ENCODE measurements at regions not wholly inside any gene's neighbourhood (a gene's known extent, or its start where the extent isn't known, plus 50 kb on each side); places are given as distances from the start of the nearest gene placed in this dataset.

DNA sequence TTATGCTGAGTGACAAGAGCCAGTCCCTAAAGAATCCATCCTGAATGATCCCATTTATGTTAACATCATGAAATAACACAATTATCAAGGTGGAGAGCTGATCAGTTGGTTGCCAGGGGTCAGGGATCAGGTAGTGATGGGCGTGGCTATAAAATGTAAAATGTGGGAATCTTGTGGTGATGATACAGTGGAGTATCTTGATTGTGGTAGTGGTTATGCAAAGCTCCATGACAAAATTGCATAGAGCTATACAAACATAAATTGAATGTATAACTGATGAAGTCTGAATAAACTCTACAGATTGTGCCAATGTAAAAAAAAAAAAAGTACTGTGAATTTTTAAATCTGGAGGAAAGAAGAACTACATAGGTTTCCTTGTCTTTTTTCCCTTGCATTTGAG, 104.6 kb upstream of the SPATA31C2 start:
- TF ChIP-seq TAF1 (IDR thresholded peaks at IDR 0.05; ENCODE audit: borderline replicate concordance, low read depth, low read length) (no peak), POLR2A (IDR thresholded peaks at IDR 0.05; ENCODE audit: low read depth, low read length) (no peak), POLR2AphosphoS5 (IDR thresholded peaks at IDR 0.05; ENCODE audit: low read depth, low read length) (no peak)
- DNase-seq (ENCODE audit: insufficient read length) (no peak), FAIRE-seq (no peak)

DNA sequence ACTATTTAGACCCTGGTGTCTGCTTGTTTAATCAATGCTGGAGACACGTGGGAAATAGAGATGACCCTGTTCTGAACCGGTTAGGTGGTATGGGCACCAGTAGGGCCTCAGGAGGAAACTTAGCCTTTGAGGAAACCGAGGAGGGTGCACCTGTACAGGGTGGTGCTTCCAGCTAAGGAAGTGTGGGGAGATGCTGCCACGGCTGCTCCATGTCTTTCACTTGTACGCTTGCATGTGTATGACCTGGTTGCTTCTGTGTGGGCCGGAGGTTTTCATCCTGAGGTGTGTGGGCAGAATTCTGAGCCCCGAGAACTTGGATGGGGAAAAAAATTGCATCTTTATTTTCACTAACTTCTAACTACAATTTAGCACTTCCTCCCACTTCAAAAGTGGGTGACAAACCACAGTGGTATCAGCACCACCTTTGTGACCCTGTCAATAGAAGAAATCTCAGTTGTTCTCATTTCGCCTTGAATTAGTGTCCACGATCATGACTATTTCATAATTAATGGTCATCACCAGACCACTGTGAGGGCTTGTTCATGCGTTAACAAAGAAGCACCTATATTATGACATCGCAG, 99.8 kb upstream of the SPATA31C2 start:
- no peak for DNase-seq (ENCODE audit: insufficient read length)

DNA sequence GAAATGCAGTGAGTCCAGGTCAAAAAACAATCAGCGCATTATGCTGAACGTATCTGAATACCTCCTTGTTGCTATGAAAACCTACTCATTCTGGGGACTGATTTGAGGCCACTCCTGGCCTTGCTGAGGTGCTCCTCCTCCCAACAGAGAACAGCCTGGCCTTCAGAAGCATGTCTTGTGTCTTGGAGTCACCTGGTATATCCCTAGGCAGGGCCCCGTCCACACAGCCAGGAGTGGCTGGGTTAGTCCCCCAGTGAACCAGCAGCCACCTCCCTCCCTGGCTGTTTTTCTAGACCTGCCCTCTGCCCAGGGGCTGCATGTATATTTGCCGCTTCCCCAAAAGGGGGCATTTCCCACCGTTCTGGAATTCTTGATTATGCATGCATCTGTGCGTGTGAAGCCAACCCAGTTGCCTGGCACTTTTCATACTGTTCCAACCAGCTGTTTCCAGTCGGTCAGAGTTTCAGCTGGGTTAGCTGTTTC, 99.2 kb upstream of the SPATA31C2 start:
- TF ChIP-seq POLR2A (IDR thresholded peaks at IDR 0.05; ENCODE audit: low read depth, low read length): no peak
- no peak for TF ChIP-seq TAF1 (IDR thresholded peaks at IDR 0.05; ENCODE audit: borderline replicate concordance, low read depth, low read length)
- TF ChIP-seq POLR2AphosphoS5 (IDR thresholded peaks at IDR 0.05; ENCODE audit: low read depth, low read length): no peak
- FAIRE-seq (no peak), DNase-seq (ENCODE audit: insufficient read length) (no peak)

More for the DNA sequence above, 99.8 kb upstream of the SPATA31C2 start:
- no peak for TF ChIP-seq POLR2AphosphoS5 (IDR thresholded peaks at IDR 0.05; ENCODE audit: low read depth, low read length)
- TF ChIP-seq POLR2A (IDR thresholded peaks at IDR 0.05; ENCODE audit: low read depth, low read length): no peak
- TF ChIP-seq TAF1 (IDR thresholded peaks at IDR 0.05; ENCODE audit: borderline replicate concordance, low read depth, low read length): no peak
- FAIRE-seq: no peak

DNA sequence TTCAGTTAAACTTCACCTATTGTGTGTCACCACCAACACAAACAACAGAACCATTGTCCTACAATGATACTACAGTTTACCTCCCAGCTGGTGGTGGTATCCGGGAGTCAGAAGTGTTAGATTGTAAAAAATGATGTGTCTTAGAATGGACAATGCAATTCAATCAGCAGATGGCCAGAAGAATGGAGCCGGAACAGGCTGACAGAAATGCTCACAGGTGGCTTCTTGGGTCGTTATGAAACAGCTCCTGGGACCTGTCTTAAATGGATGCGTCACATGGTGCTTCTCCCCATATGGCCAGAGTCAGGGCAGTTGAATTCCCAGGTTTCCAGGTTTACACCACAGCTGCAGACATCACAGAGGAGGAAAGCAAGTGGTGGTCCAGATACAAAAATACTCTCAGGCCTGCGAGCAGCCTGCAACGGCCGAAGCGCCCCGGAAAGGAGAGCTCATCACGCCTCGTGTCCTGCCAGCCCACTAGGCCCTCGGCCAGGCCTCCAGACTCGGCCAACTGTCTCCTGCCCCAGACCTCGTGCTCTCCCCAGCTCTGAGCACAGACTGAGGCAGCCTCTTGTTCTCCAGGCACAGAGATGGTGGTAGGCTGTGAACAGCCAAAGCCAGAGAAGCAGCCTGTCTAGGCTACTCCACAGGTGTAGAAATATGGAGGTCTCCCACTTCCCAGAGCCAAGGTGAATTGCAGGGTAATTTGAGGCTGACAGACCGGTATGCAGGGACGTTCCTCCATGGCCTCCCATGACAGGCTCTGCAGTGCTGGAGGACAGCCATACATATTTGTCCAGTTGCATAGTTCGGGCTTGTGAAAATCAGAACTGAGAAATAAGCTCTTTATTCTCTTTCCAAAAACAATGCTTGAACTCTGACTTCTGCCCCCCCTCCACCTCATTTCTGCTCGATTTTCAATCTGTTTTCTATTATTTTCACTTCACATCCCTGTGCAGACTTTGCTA, 98.5 kb upstream of the SPATA31C2 start:
- no peak for FAIRE-seq
- TF ChIP-seq TAF1 (IDR thresholded peaks at IDR 0.05; ENCODE audit: borderline replicate concordance, low read depth, low read length): no peak
- no peak for TF ChIP-seq POLR2AphosphoS5 (IDR thresholded peaks at IDR 0.05; ENCODE audit: low read depth, low read length)
- TF ChIP-seq POLR2A (IDR thresholded peaks at IDR 0.05; ENCODE audit: low read depth, low read length): no peak
- DNase-seq (ENCODE audit: insufficient read length): no peak

DNA sequence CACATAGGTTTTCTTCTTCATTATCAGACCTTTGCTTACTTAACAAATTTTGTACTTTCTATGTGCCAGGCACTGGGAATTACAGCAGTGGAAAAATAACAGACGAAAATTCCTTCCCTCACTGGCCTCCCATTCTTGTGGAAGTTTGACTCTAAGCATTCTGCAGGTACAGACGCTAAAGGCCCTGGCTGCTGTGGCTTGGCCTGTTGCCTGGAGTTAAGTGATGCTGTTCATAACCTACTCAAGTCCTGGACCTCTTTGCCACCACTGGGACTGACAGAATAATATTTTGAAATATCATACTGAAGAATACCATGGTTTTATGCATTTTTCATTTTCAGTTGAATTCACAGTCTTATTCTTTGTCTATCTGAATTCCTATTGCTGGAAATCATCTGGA, 97.3 kb upstream of the SPATA31C2 start:
- TF ChIP-seq POLR2AphosphoS5 (IDR thresholded peaks at IDR 0.05; ENCODE audit: low read depth, low read length) (no peak), POLR2A (IDR thresholded peaks at IDR 0.05; ENCODE audit: low read depth, low read length) (no peak), TAF1 (IDR thresholded peaks at IDR 0.05; ENCODE audit: borderline replicate concordance, low read depth, low read length) (no peak)
- FAIRE-seq (no peak), DNase-seq (ENCODE audit: insufficient read length) (no peak)

DNA sequence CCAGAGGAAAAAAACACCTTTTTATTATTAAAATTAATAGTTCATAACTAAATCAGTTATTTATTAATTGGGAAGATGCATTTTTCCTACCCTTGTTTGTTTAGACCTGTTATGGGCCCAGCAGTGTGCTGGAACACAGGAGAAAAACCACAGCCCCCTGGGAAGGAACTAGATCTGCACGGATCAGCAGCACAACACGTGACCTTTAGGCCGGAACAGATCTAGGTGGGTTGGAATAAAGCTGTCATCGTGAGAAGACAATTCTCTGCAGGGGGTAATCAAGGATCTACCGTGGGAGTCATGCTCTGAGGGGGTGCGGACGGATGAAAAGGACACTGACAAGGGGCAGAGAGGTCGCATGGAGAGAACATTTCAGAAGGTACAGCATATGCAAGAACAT, 95.8 kb upstream of the SPATA31C2 start:
- no peak for DNase-seq (ENCODE audit: insufficient read length)
- FAIRE-seq: no peak
- TF ChIP-seq POLR2AphosphoS5 (IDR thresholded peaks at IDR 0.05; ENCODE audit: low read depth, low read length) (no peak), POLR2A (IDR thresholded peaks at IDR 0.05; ENCODE audit: low read depth, low read length) (no peak), TAF1 (IDR thresholded peaks at IDR 0.05; ENCODE audit: borderline replicate concordance, low read depth, low read length) (no peak)

DNA sequence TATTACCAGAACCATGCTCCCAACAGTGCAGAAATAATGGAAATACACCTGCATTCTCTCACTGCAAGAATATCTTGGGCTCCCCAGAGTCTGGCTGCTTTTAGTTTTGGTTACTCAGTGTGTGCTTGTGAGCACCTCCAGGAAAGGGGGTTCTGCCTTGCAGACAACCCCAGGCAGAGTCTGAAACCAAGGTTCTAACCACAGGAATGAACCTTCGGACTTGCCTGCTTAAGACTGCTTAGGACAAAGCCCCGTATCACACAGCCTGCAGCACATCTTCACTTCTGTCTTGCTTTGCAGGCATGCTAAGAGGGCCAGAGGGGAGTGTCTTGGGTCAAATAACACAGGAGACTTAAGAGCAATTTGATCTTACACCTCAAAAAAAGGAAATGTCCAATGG, 94.8 kb upstream of the SPATA31C2 start:
- FAIRE-seq: no peak
- no peak for DNase-seq (ENCODE audit: insufficient read length)
- no peak for TF ChIP-seq TAF1 (IDR thresholded peaks at IDR 0.05; ENCODE audit: borderline replicate concordance, low read depth, low read length)
- no peak for TF ChIP-seq POLR2AphosphoS5 (IDR thresholded peaks at IDR 0.05; ENCODE audit: low read depth, low read length)
- TF ChIP-seq POLR2A (IDR thresholded peaks at IDR 0.05; ENCODE audit: low read depth, low read length): no peak

DNA sequence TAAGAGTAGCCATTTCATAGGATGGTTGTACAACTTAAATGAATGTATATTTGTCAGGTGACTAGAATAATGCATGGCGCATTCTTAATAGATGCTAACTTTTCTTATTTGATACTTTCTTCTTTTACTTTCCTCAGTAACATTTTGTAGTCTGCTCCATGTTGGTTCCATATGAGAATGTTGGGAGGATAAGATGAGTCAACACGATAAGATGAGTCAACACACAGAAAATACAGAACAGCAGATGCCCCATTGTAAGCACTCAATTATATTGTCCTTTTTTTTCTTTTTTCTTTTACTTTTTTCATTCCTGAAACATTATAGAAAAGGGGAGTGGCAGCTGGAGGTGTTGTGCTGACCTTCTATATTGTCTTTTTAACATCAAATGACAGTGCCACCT, 92.3 kb upstream of the SPATA31C2 start:
- FAIRE-seq (no peak), DNase-seq (ENCODE audit: insufficient read length) (no peak)
- TF ChIP-seq TAF1 (IDR thresholded peaks at IDR 0.05; ENCODE audit: borderline replicate concordance, low read depth, low read length): no peak
- TF ChIP-seq POLR2A (IDR thresholded peaks at IDR 0.05; ENCODE audit: low read depth, low read length): no peak
- no peak for TF ChIP-seq POLR2AphosphoS5 (IDR thresholded peaks at IDR 0.05; ENCODE audit: low read depth, low read length)

DNA sequence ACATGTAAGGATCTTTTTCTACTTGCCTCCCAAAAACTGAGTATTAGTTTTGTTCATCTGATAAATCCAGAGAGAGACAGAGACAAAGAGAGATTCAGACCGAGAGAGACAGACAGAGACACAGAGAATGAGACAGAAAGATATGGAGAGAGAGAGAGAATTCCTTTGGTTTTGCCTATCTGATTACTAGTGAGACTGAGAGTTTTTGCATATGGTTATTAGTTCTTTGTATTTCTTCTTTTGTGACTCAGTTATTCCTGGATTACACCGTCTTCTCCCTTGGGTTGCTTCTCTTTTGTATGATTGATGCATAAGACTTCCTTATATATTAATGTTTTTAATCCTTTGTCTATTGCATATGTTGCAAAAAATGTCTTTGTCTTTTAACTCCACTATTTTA, 91.2 kb upstream of the SPATA31C2 start:
- no peak for TF ChIP-seq TAF1 (IDR thresholded peaks at IDR 0.05; ENCODE audit: borderline replicate concordance, low read depth, low read length)
- no peak for FAIRE-seq
- no peak for DNase-seq (ENCODE audit: insufficient read length)

DNA sequence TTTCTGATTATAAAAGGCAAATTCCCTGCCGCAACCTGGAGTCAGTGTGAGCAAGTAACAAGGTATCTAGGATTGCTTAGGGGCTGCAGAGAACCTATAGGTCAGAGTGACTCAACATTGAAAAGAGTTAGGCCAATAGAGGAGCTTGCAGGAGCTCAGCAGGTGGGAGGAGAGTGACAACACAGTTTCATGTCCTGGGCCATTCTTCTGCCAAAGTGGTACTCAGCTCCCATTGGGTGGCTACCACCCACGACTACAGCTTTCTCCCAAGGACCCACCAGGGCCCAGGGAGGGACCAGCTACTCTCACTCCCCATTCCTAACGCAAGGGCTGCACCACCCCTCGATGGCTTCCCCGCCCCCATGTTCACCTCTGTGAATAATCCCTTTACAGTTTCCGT, 86.7 kb upstream of the SPATA31C2 start:
- TF ChIP-seq TAF1 (IDR thresholded peaks at IDR 0.05; ENCODE audit: borderline replicate concordance, low read depth, low read length): no peak
- DNase-seq (ENCODE audit: insufficient read length): no peak
- FAIRE-seq: no peak

DNA sequence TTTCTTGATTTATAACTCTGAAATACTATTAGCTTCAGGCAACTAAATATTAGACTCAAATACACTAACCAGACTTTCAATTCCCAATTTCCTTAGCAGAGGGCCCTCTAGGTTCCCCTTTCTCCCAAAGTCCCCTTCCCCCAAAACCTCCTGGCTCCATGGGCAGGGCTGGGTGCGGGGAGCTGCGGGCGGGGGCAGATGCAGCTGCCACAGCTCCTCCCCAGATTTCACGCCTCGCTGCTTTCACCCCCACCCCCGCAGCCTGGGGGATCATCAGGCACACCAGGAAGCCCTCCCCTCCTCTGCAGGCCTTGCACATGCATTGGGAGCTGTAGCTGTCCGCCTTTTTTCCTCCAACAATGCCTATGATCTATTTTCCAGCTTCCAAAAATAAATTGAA, 82.8 kb upstream of the SPATA31C2 start:
- no peak for DNase-seq (ENCODE audit: insufficient read length)
- no peak for FAIRE-seq
- TF ChIP-seq POLR2A (IDR thresholded peaks at IDR 0.05; ENCODE audit: low read depth, low read length) (no peak), TAF1 (IDR thresholded peaks at IDR 0.05; ENCODE audit: borderline replicate concordance, low read depth, low read length) (no peak), POLR2AphosphoS5 (IDR thresholded peaks at IDR 0.05; ENCODE audit: low read depth, low read length) (no peak)

DNA sequence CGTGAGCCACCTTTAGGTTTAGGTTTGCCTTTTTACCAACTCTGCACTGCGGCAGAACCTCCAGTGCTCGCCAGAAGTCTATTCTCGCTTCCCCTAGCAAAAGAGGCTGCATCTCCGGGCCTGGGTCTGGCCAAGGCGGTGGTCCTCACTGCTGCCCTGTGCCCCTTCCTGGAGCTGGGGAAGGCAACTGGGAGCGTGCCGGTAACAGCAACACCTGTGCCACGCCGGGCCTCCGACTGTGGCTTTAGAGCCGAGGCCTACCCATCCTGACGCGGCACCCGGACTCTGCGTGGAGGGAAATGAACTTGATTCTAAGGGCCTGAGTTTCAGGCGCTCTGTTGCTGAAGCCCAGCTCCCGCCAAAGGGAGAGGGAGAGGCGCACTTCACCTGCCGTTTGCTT, 82.4 kb upstream of the SPATA31C2 start:
- DNase-seq (ENCODE audit: insufficient read length) (no peak), FAIRE-seq (no peak)
- TF ChIP-seq POLR2A (IDR thresholded peaks at IDR 0.05; ENCODE audit: low read depth, low read length) (no peak), POLR2AphosphoS5 (IDR thresholded peaks at IDR 0.05; ENCODE audit: low read depth, low read length) (no peak), TAF1 (IDR thresholded peaks at IDR 0.05; ENCODE audit: borderline replicate concordance, low read depth, low read length) (no peak)

Data from GM12892 (cell line).